NOMO-1 (cell line): ENCODE measurements at regions not wholly inside any gene's neighbourhood (a gene's known extent, or its start where the extent isn't known, plus 50 kb on each side); places are given as distances from the start of the nearest gene placed in this dataset.
"Not testable (repeated sequence)": the region's sequence is repeated elsewhere in the genome, so short reads cannot be mapped to it uniquely, and the experiment has no call there.

Experiments used
- DNase-seq, 2 experiments: peaks; one replicate each; lab custom pipeline; 2025; ENCODE audit not compliant: unreplicated experiment in 2 of 2; lab: John Stamatoyannopoulos, UW

DNA sequence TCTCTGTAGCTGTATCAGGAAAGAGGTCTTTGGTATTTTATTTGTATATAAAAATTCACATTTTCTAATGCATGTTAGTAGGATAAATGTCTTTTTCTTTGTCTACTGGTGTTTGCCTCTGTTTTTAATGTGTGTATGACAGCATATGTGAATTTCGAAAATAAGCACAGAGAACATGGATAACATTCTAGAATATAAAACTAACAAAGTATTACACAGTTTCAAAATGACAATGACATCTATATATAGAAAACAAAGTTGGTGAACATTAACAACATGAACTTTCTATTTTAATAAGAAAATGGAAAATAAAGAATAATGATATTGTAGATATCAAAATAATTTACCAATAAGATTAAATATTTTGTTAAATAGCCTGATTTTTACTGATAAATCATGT lies 608.0 kb downstream of the COL12A1 start:
- no peak for DNase-seq

GRCh38 chr6:74597266-74597665 lies 608.6 kb downstream of the COL12A1 start:
- no peak for DNase-seq

DNA sequence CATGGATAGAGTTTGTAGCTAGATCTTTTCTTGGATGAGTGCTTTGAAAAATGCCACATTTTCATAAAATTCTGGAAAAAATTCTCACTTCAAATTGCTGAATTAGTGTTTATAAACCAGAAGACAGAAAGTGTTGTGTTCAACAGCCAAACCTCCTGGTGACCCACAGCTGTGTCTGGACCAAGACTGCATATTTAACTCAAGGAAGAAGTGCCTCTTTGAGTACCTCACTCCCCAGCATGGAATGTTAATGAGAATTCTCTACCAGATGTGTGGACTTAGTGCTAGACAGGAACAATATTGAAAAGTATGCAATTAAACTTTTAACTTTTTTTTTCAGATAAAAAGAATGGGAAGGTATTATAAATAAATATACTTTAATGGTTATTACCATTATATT lies 609.3 kb downstream of the COL12A1 start:
- no peak for DNase-seq

DNA sequence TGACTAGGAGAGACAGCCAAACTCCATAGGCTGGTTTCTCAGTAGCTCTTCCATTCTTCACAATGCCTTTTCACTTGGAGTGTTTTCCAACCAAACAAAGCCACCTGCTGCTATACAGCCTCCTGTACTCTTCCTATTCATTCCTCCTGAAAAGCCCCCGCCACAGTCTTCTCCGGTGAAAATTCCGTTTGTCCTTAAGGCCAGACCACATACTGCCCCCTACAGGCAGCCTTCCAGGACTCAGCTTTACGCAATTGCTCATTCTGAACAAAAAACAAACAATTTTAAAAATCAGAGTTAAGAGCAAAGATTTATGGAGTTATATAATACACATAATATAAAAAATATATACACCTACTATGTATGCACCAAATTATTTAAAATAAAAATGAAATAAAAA lies 611.5 kb downstream of the COL12A1 start:
- DNase-seq, result not testable (repeated sequence)

GRCh38 chr6:74588094-74588832 lies 617.6 kb downstream of the COL12A1 start:
- DNase-seq, result no peak

GRCh38 chr6:74587386-74587785 lies 618.5 kb downstream of the COL12A1 start:
- DNase-seq, result no peak

DNA sequence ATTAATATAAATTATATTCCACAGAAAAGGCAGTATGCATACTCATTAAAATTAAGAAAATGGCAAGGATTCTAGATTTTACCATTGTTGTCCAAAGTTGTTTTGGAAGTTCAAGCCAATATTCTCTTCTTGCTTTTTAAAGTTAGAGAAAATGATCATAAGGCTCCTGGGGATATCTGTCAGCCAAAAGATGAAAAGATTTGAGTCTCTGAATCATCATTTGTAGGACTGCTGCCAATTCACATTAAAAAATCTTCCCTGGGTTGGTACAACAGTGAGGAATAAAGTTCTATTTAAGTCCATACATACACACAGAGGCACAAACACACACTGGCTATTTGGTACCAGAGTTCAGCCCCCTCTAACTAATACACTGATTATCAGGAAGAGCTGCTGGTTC lies 620.1 kb downstream of the COL12A1 start:
- no peak for DNase-seq

GRCh38 chr6:74581681-74582080 lies 624.2 kb downstream of the COL12A1 start:
- DNase-seq, result no peak

DNA sequence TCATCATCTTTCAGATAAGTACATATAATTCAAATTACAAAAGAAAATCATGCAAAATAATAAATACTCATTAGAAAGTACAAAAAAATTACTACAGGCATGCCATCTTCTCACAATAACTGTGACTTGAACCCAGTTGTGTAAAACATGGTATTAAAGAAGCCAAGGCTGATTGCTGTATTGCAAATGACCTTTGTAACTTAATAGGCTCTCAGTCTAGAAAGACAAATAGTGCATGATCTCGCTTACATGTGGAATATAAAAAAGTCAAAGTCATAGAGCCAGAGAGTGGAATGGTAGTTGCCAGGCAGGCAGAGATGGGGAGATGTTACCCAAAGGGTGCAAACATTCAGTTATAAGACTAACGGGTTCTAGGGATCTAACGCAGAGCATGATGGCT lies 626.1 kb downstream of the COL12A1 start:
- DNase-seq, result no peak

- DNase-seq, result no peak
Measured at GRCh38 chr6:74579047-74579446, 626.8 kb downstream of the COL12A1 start.

GRCh38 chr6:74578339-74578738 lies 627.5 kb downstream of the COL12A1 start:
- DNase-seq, result no peak

- DNase-seq, result peak; percentile 1 to 2
Measured at GRCh38 chr6:74577619-74578018, 628.2 kb downstream of the COL12A1 start.

DNA sequence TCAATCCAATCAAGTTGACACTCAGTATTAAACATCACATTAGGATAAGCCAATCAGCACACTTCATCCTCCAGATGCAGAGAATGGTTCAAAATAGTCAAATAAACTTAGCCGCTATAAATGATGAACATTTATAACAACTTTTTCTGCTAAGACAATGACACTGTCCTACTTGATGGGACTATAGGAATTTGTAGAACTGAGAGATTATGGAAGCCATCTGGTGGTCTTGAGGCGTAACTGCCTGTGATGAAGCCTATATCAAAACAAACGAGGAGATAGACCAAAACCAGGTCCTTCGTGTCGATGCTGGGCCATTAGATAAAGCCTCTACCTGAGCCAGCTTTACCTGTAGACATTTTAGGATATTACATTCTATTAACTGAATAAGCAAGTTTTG lies 631.1 kb downstream of the COL12A1 start:
- peak in 1 of 2 experiments; percentile 17 for DNase-seq

DNA sequence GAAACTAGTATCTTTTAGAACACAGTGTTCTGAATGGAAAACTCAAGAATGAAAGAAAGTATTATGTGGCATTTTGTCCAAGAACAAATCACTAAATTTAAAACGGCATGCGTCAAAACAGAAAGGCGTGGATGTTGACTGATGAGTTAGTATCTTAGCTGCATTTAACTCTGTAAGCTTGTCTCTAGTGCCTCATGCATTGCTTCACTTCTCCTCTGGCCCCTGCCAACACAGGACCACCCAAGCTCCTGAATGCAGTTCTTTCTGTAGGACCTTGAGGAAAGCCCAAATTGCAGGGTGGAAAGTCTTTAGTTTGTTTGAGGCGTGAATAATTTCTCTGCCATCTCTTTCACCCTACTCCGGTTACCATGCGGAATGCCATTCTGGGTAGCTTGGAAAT lies 632.2 kb downstream of the COL12A1 start:
- no peak for DNase-seq

DNA sequence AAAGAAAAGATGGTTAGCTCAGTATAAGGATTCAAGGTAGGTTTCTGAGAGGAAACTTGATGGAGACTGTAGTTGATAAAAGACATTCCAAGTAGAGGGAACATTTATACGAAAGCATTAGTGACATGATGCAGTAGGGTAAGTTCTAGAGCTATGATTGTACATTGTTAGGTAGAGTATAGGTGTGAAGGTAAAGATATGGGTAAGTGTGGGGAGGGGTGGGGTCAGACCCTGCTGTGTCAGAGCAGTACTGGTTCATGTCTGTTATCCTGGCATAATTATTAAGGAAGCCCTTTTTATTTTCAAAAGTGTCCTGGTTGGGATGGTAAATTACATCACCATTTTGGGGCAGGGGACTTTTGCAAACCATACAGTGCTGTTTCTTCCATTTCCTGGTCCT lies 635.8 kb downstream of the COL12A1 start:
- no peak for DNase-seq

GRCh38 chr6:74568861-74569260 lies 637.0 kb downstream of the COL12A1 start:
- DNase-seq, result no peak

GRCh38 chr6:74567923-74568290 lies 637.9 kb downstream of the COL12A1 start:
- not testable (repeated sequence) for DNase-seq

- no peak for DNase-seq
Measured at GRCh38 chr6:74567281-74567922, 638.5 kb downstream of the COL12A1 start.

- DNase-seq, result no peak
Measured at GRCh38 chr6:74557236-74557635, 648.6 kb downstream of the COL12A1 start.

GRCh38 chr6:74554041-74554440 lies 651.8 kb downstream of the COL12A1 start:
- DNase-seq, result no peak

GRCh38 chr6:74551896-74552295 lies 654.0 kb downstream of the COL12A1 start:
- DNase-seq, result no peak

- no peak for DNase-seq
Measured at GRCh38 chr6:74550821-74551220, 655.0 kb downstream of the COL12A1 start.

DNA sequence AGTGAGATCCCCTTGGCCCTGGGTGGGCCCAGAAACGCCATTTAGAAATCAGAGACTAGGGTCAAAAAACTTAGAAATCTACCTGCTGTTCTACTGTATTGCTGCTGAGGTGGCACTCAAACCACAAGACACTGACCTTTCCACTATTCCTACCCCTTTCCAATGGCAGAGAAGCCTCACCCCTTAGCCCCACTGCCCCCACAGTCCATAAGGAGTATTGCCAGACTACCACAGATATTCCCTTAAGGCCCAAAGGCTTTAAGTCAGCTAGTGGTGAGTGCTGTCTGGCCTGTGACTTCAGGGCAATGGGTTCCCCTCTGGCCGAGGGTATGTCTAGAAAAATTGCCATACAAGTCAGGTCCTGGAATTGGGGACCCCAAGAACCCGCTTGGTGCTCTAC lies 656.1 kb downstream of the COL12A1 start:
- DNase-seq, result no peak
